ENCODE measurements at regions not wholly inside any gene's neighbourhood (a gene's known extent, or its start where the extent isn't known, plus 50 kb on each side); places are given as distances from the start of the nearest gene placed in this dataset. TPM values are rescaled to one million over a fixed set of nuclear protein-coding genes. Genes with fewer than 3 reads are reported as not detected.
A peak's percentile ranks its signal among the peaks of the same experiment; 100 is the strongest.
"Not testable (repeated sequence)": the region's sequence is repeated elsewhere in the genome, so short reads cannot be mapped to it uniquely, and the experiment has no call there.

GRCh38 chr2:89326455-89326854, 635.0 kb downstream of the RPIA start:
- H3K9me3 ChIP-seq (ENCODE audit: control insufficient read depth in 1 of 2, insufficient read depth in 1 of 2, low read depth in 1 of 2, low read length in 2 of 2); H3K4me2 ChIP-seq (ENCODE audit: low read length); H3K4me1 ChIP-seq (ENCODE audit: control insufficient read depth in 1 of 2, insufficient read depth in 2 of 2, low read length in 2 of 2); RAD21 ChIA-PET (ENCODE audit: low non-redundant PET in 1 of 2, low total read pairs in 2 of 2, uncharacterized antibody in 2 of 2, unreplicated experiment in 2 of 2); H2AFZ ChIP-seq (ENCODE audit: low read depth, low read length, poor library complexity, severe bottlenecking); H3K4me3 ChIP-seq (replicated peaks in 1 of 2; ENCODE audit: low read depth in 1 of 2, low read length in 2 of 2); H3K27ac ChIP-seq (ENCODE audit: low read depth, low read length); H3K9me2 ChIP-seq (ENCODE audit: insufficient read depth); CTCF ChIA-PET; BruUV-seq (replicated peaks); H3K36me3 ChIP-seq (ENCODE audit: control insufficient read depth in 1 of 2, insufficient read depth in 2 of 2, low read length in 2 of 2); DNase-seq (ENCODE audit: low read depth, low spot score); H3K27me3 ChIP-seq (ENCODE audit: insufficient read depth, low read length); H3K79me2 ChIP-seq (ENCODE audit: insufficient read depth, low read length); intact Hi-C loops (cut with micrococcal nuclease); H4K20me1 ChIP-seq (ENCODE audit: insufficient read depth); POLR2A ChIA-PET; H3K9ac ChIP-seq (ENCODE audit: low read length): not testable (repeated sequence)
- peak; percentile 42 for TF ChIP-seq RAD21 (IDR thresholded peaks at IDR 0.05; ENCODE audit: low read depth)
- peak; percentile 72 for ATAC-seq

GRCh38 chr2:89328790-89329189, 637.3 kb downstream of the RPIA start:
- H3K4me1 ChIP-seq (ENCODE audit: control insufficient read depth in 1 of 2, insufficient read depth in 2 of 2, low read length in 2 of 2); DNase-seq (ENCODE audit: low read depth, low spot score); BruUV-seq (replicated peaks); CTCF ChIA-PET; H3K4me3 ChIP-seq (replicated peaks in 1 of 2; ENCODE audit: low read depth in 1 of 2, low read length in 2 of 2); H3K9me2 ChIP-seq (ENCODE audit: insufficient read depth); H3K27ac ChIP-seq (ENCODE audit: low read depth, low read length); H3K9me3 ChIP-seq (ENCODE audit: control insufficient read depth in 1 of 2, insufficient read depth in 1 of 2, low read depth in 1 of 2, low read length in 2 of 2); H3K4me2 ChIP-seq (ENCODE audit: low read length); H3K79me2 ChIP-seq (ENCODE audit: insufficient read depth, low read length); ATAC-seq; RAD21 ChIA-PET (ENCODE audit: low non-redundant PET in 1 of 2, low total read pairs in 2 of 2, uncharacterized antibody in 2 of 2, unreplicated experiment in 2 of 2); H4K20me1 ChIP-seq (ENCODE audit: insufficient read depth); H2AFZ ChIP-seq (ENCODE audit: low read depth, low read length, poor library complexity, severe bottlenecking); POLR2A ChIA-PET; H3K27me3 ChIP-seq (ENCODE audit: insufficient read depth, low read length); H3K9ac ChIP-seq (ENCODE audit: low read length); H3K36me3 ChIP-seq (ENCODE audit: control insufficient read depth in 1 of 2, insufficient read depth in 2 of 2, low read length in 2 of 2); intact Hi-C loops (cut with micrococcal nuclease): not testable (repeated sequence)

Small RNAs in the stretch of these regions (microRNA-seq; reads per million reads assigned to microRNA genes)
- gene MIR4436A (ENCODE audit: borderline number of aligned reads), result not detected

Measured in HCT116 (cell line).